ENCODE measurements at regions not wholly inside any gene's neighbourhood (a gene's known extent, or its start where the extent isn't known, plus 50 kb on each side); places are given as distances from the start of the nearest gene placed in this dataset.

- no peak for DNase-seq (ENCODE audit: low spot score)
Measured at GRCh38 chr3:116639641-116640040, 69.9 kb upstream of the TUSC7 start.

GRCh38 chr3:116640109-116640508 lies 69.5 kb upstream of the TUSC7 start:
- DNase-seq (ENCODE audit: low spot score): no peak

- DNase-seq (ENCODE audit: low spot score): no peak
Measured at GRCh38 chr3:116643001-116643400, 66.6 kb upstream of the TUSC7 start.

GRCh38 chr3:116647996-116648395 lies 61.6 kb upstream of the TUSC7 start:
- no peak for DNase-seq (ENCODE audit: low spot score)
